ENCODE measurements at regions not wholly inside any gene's neighbourhood (a gene's known extent, or its start where the extent isn't known, plus 50 kb on each side); places are given as distances from the start of the nearest gene placed in this dataset.

DNA sequence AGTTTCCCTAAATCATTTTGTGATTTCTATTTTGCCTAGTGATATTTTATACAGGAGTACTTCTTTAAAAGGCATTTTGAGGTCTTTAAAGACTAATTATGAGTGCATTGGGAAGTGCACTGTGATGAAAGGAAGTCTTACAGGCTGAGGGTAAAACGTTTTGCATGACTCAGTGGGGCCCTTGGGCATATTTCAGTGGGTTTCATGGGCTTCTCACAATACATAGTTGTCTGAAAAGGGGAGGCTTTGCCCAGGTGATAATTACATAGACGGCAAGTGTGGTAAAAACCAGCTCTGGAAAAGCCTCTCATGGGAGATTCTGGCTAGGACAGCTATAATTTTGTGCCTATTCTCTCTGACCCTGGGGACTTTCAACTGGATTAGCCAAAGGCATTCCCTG lies 387.2 kb downstream of the ARHGEF28 start:
- no peak overlapping the region for H3K4me2 ChIP-seq (ENCODE audit: control insufficient read depth, insufficient read depth)
- ChIA-PET POLR2A (no interaction called here), SMC1A (ENCODE audit: uncharacterized antibody, unreplicated experiment) (no interaction called here), RAD21 (ENCODE audit: unreplicated experiment) (no interaction called here), CTCF (interaction anchor here (0.7 kb wide), 1 partner anchor 15 kb away, joined by 3 read pairs; no protein-coding TSS in a partner anchor)
- H3K79me2 ChIP-seq (ENCODE audit: control insufficient read depth, insufficient read depth, low read length): no peaks in the 10 kb centered on the region
- H3K9ac ChIP-seq (ENCODE audit: control insufficient read depth, insufficient read depth, low read length): no peak overlapping the region
- peaks cover 0 to 3% of the 10 kb centered on the region in 2 experiments; a peak in 1 of 4 replicates for H3K27me3 ChIP-seq (replicated peaks in 1 of 2; ENCODE audit: control insufficient read depth in 2 of 2, insufficient read depth in 2 of 2, low read length in 1 of 2)
- no peak overlapping the region for H2AFZ ChIP-seq (ENCODE audit: control insufficient read depth, low read depth, low read length)
- no peak overlapping the region for H3K4me3 ChIP-seq
- H3K9me3 ChIP-seq (replicated peaks; ENCODE audit: control insufficient read depth, insufficient read depth, low read length): no peaks in the 10 kb centered on the region
- 23% methylated on average over 2 of the region's 2 CpGs for WGBS (ENCODE audit: insufficient coverage, insufficient replicate concordance, low lambda C conversion rate, missing lambda C conversion rate)
- H3K4me1 ChIP-seq (ENCODE audit: control insufficient read depth, insufficient read depth, low read length): no peaks in the 10 kb centered on the region
- H3K27ac ChIP-seq (ENCODE audit: control insufficient read depth, insufficient read depth): no peak overlapping the region
- in situ Hi-C loops (cut with MboI) (no loop called here), intact Hi-C loops (cut with micrococcal nuclease; ENCODE audit: unreplicated experiment) (no loop called here)
- no peaks in the 10 kb centered on the region for H3K36me3 ChIP-seq (ENCODE audit: control insufficient read depth in 2 of 2, insufficient read depth in 2 of 2, low read length in 1 of 2)
- DNase-seq (ENCODE audit: low read depth, low spot score): no peak
- no peak for FAIRE-seq
- H4K20me1 ChIP-seq (ENCODE audit: control insufficient read depth, insufficient read depth): no peaks in the 10 kb centered on the region
- no TSS peak for BruUV-seq (replicated peaks)
- no peak for ATAC-seq
- TF ChIP-seq, protein P1, sequence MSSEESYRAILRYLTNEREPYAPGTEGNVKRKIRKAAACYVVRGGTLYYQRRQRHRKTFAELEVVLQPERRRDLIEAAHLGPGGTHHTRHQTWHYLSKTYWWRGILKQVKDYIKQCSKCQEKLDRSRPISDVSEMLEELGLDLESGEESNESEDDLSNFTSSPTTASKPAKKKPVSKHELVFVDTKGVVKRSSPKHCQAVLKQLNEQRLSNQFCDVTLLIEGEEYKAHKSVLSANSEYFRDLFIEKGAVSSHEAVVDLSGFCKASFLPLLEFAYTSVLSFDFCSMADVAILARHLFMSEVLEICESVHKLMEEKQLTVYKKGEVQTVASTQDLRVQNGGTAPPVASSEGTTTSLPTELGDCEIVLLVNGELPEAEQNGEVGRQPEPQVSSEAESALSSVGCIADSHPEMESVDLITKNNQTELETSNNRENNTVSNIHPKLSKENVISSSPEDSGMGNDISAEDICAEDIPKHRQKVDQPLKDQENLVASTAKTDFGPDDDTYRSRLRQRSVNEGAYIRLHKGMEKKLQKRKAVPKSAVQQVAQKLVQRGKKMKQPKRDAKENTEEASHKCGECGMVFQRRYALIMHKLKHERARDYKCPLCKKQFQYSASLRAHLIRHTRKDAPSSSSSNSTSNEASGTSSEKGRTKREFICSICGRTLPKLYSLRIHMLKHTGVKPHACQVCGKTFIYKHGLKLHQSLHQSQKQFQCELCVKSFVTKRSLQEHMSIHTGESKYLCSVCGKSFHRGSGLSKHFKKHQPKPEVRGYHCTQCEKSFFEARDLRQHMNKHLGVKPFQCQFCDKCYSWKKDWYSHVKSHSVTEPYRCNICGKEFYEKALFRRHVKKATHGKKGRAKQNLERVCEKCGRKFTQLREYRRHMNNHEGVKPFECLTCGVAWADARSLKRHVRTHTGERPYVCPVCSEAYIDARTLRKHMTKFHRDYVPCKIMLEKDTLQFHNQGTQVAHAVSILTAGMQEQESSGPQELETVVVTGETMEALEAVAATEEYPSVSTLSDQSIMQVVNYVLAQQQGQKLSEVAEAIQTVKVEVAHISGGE (CRISPR knock-in tag; IDR thresholded peaks at IDR 0.05): no peak
- TF ChIP-seq, protein P2, sequence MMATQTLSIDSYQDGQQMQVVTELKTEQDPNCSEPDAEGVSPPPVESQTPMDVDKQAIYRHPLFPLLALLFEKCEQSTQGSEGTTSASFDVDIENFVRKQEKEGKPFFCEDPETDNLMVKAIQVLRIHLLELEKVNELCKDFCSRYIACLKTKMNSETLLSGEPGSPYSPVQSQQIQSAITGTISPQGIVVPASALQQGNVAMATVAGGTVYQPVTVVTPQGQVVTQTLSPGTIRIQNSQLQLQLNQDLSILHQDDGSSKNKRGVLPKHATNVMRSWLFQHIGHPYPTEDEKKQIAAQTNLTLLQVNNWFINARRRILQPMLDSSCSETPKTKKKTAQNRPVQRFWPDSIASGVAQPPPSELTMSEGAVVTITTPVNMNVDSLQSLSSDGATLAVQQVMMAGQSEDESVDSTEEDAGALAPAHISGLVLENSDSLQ (IDR thresholded peaks at IDR 0.05): no peak
- TF ChIP-seq, protein P3, sequence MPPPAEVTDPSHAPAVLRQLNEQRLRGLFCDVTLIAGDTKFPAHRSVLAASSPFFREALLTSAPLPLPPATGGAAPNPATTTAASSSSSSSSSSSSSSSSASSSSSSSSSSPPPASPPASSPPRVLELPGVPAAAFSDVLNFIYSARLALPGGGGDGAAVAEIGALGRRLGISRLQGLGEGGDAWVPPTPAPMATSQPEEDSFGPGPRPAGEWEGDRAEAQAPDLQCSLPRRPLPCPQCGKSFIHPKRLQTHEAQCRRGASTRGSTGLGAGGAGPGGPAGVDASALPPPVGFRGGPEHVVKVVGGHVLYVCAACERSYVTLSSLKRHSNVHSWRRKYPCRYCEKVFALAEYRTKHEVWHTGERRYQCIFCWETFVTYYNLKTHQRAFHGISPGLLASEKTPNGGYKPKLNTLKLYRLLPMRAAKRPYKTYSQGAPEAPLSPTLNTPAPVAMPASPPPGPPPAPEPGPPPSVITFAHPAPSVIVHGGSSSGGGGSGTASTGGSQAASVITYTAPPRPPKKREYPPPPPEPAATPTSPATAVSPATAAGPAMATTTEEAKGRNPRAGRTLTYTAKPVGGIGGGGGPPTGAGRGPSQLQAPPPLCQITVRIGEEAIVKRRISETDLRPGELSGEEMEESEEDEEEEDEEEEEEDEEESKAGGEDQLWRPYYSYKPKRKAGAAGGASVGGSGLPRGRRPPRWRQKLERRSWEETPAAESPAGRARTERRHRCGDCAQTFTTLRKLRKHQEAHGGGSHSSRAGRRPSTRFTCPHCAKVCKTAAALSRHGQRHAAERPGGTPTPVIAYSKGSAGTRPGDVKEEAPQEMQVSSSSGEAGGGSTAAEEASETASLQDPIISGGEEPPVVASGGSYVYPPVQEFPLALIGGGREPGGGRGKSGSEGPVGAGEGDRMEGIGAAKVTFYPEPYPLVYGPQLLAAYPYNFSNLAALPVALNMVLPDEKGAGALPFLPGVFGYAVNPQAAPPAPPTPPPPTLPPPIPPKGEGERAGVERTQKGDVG (CRISPR knock-in tag; IDR thresholded peaks at IDR 0.05): no peak
- TF ChIP-seq EED (IDR thresholded peaks at IDR 0.05; ENCODE audit: low read depth) (no peak), TCF3 (IDR thresholded peaks at IDR 0.05; ENCODE audit: borderline replicate concordance, insufficient read depth, low read depth, low read length) (no peak), WRNIP1 (IDR thresholded peaks at IDR 0.05; ENCODE audit: borderline replicate concordance, low read depth, low read length) (no peak), KLF5 (IDR thresholded peaks at IDR 0.05; ENCODE audit: partially characterized antibody) (no peak)
- TF ChIP-seq, protein P4, sequence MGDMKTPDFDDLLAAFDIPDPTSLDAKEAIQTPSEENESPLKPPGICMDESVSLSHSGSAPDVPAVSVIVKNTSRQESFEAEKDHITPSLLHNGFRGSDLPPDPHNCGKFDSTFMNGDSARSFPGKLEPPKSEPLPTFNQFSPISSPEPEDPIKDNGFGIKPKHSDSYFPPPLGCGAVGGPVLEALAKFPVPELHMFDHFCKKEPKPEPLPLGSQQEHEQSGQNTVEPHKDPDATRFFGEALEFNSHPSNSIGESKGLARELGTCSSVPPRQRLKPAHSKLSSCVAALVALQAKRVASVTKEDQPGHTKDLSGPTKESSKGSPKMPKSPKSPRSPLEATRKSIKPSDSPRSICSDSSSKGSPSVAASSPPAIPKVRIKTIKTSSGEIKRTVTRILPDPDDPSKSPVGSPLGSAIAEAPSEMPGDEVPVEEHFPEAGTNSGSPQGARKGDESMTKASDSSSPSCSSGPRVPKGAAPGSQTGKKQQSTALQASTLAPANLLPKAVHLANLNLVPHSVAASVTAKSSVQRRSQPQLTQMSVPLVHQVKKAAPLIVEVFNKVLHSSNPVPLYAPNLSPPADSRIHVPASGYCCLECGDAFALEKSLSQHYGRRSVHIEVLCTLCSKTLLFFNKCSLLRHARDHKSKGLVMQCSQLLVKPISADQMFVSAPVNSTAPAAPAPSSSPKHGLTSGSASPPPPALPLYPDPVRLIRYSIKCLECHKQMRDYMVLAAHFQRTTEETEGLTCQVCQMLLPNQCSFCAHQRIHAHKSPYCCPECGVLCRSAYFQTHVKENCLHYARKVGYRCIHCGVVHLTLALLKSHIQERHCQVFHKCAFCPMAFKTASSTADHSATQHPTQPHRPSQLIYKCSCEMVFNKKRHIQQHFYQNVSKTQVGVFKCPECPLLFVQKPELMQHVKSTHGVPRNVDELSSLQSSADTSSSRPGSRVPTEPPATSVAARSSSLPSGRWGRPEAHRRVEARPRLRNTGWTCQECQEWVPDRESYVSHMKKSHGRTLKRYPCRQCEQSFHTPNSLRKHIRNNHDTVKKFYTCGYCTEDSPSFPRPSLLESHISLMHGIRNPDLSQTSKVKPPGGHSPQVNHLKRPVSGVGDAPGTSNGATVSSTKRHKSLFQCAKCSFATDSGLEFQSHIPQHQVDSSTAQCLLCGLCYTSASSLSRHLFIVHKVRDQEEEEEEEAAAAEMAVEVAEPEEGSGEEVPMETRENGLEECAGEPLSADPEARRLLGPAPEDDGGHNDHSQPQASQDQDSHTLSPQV (IDR thresholded peaks at IDR 0.05): no peak
- TF ChIP-seq, protein P5, sequence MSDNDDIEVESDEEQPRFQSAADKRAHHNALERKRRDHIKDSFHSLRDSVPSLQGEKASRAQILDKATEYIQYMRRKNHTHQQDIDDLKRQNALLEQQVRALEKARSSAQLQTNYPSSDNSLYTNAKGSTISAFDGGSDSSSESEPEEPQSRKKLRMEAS (IDR thresholded peaks at IDR 0.05; ENCODE audit: low read depth, low read length): no peak
- TF ChIP-seq, protein P6, sequence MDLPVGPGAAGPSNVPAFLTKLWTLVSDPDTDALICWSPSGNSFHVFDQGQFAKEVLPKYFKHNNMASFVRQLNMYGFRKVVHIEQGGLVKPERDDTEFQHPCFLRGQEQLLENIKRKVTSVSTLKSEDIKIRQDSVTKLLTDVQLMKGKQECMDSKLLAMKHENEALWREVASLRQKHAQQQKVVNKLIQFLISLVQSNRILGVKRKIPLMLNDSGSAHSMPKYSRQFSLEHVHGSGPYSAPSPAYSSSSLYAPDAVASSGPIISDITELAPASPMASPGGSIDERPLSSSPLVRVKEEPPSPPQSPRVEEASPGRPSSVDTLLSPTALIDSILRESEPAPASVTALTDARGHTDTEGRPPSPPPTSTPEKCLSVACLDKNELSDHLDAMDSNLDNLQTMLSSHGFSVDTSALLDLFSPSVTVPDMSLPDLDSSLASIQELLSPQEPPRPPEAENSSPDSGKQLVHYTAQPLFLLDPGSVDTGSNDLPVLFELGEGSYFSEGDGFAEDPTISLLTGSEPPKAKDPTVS (IDR thresholded peaks at IDR 0.05; ENCODE audit: low read depth, low read length): no peak
